H1 (cell line): ENCODE measurements at regions not wholly inside any gene's neighbourhood (a gene's known extent, or its start where the extent isn't known, plus 50 kb on each side); places are given as distances from the start of the nearest gene placed in this dataset.

Experiments used
- POU5F1 ChIP-seq: IDR thresholded peaks from 2 replicates; pipeline ENCODE4 v1.6.1; 2011; ENCODE audit warnings: low read depth, mild to moderate bottlenecking, low read length, moderate library complexity
- TF ChIP-seq, protein P1 (sequence below): fragments of 300-600 bp; sonication (generic); IDR thresholded peaks from 2 replicates; pipeline ENCODE4 v1.7.1; 2012; ENCODE audit warnings: low read length, moderate library complexity, mild to moderate bottlenecking, inconsistent platforms; ENCODE audit not compliant: insufficient replicate concordance

DNA sequence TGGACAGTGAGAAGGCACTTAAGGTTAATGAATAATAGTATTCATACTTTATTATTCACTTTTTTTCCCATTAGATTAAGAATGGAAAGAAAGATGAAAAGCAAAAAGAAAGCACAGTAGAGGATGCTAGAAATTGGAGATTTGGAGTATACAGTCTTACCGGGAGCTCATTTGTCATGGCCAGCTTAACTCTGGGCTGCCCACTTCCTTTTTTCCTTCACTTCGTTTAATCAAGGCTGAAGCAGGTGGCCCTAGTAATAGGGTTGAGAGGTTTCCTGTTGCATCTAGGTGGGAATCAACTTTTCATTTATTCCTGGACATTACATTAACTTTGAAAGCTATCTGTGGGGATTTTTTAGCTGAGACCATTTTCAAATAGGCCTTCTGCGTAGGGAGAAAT is 57.0 kb upstream of the MEGF10 start (continued):
- TF ChIP-seq POU5F1 = no peak
- TF ChIP-seq, protein P1, sequence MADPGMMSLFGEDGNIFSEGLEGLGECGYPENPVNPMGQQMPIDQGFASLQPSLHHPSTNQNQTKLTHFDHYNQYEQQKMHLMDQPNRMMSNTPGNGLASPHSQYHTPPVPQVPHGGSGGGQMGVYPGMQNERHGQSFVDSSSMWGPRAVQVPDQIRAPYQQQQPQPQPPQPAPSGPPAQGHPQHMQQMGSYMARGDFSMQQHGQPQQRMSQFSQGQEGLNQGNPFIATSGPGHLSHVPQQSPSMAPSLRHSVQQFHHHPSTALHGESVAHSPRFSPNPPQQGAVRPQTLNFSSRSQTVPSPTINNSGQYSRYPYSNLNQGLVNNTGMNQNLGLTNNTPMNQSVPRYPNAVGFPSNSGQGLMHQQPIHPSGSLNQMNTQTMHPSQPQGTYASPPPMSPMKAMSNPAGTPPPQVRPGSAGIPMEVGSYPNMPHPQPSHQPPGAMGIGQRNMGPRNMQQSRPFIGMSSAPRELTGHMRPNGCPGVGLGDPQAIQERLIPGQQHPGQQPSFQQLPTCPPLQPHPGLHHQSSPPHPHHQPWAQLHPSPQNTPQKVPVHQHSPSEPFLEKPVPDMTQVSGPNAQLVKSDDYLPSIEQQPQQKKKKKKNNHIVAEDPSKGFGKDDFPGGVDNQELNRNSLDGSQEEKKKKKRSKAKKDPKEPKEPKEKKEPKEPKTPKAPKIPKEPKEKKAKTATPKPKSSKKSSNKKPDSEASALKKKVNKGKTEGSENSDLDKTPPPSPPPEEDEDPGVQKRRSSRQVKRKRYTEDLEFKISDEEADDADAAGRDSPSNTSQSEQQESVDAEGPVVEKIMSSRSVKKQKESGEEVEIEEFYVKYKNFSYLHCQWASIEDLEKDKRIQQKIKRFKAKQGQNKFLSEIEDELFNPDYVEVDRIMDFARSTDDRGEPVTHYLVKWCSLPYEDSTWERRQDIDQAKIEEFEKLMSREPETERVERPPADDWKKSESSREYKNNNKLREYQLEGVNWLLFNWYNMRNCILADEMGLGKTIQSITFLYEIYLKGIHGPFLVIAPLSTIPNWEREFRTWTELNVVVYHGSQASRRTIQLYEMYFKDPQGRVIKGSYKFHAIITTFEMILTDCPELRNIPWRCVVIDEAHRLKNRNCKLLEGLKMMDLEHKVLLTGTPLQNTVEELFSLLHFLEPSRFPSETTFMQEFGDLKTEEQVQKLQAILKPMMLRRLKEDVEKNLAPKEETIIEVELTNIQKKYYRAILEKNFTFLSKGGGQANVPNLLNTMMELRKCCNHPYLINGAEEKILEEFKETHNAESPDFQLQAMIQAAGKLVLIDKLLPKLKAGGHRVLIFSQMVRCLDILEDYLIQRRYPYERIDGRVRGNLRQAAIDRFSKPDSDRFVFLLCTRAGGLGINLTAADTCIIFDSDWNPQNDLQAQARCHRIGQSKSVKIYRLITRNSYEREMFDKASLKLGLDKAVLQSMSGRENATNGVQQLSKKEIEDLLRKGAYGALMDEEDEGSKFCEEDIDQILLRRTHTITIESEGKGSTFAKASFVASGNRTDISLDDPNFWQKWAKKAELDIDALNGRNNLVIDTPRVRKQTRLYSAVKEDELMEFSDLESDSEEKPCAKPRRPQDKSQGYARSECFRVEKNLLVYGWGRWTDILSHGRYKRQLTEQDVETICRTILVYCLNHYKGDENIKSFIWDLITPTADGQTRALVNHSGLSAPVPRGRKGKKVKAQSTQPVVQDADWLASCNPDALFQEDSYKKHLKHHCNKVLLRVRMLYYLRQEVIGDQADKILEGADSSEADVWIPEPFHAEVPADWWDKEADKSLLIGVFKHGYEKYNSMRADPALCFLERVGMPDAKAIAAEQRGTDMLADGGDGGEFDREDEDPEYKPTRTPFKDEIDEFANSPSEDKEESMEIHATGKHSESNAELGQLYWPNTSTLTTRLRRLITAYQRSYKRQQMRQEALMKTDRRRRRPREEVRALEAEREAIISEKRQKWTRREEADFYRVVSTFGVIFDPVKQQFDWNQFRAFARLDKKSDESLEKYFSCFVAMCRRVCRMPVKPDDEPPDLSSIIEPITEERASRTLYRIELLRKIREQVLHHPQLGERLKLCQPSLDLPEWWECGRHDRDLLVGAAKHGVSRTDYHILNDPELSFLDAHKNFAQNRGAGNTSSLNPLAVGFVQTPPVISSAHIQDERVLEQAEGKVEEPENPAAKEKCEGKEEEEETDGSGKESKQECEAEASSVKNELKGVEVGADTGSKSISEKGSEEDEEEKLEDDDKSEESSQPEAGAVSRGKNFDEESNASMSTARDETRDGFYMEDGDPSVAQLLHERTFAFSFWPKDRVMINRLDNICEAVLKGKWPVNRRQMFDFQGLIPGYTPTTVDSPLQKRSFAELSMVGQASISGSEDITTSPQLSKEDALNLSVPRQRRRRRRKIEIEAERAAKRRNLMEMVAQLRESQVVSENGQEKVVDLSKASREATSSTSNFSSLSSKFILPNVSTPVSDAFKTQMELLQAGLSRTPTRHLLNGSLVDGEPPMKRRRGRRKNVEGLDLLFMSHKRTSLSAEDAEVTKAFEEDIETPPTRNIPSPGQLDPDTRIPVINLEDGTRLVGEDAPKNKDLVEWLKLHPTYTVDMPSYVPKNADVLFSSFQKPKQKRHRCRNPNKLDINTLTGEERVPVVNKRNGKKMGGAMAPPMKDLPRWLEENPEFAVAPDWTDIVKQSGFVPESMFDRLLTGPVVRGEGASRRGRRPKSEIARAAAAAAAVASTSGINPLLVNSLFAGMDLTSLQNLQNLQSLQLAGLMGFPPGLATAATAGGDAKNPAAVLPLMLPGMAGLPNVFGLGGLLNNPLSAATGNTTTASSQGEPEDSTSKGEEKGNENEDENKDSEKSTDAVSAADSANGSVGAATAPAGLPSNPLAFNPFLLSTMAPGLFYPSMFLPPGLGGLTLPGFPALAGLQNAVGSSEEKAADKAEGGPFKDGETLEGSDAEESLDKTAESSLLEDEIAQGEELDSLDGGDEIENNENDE = no peak
